HG02642 (cell line): ENCODE measurements at regions not wholly inside any gene's neighbourhood (a gene's known extent, or its start where the extent isn't known, plus 50 kb on each side); places are given as distances from the start of the nearest gene placed in this dataset.

ENCODE experiments used
- ATAC-seq: cut with Tn5 transposase; IDR thresholded peaks from one replicate; pipeline ENCODE4 v1.9.1; 2021; ENCODE audit warnings: mild to moderate bottlenecking; ENCODE audit not compliant: unreplicated experiment, poor library complexity

GRCh38 chr2:65565681-65566080, 133.3 kb upstream of the SPRED2 start:
- ATAC-seq: no peak

- ATAC-seq: no peak
These were observed 131.9 kb upstream of the SPRED2 start for GRCh38 chr2:65564299-65564698.

- no peak for ATAC-seq
These were observed 130.5 kb upstream of the SPRED2 start for GRCh38 chr2:65562890-65563289.

- no peak for ATAC-seq
These were observed 126.3 kb upstream of the SPRED2 start for GRCh38 chr2:65558743-65559142.

GRCh38 chr2:65557616-65558573, 125.5 kb upstream of the SPRED2 start:
- ATAC-seq: no peak

- ATAC-seq: peak; percentile 69
These were observed 122.6 kb upstream of the SPRED2 start for GRCh38 chr2:65554765-65555591.

GRCh38 chr2:65553504-65554074, 121.2 kb upstream of the SPRED2 start:
- no peak for ATAC-seq

- no peak for ATAC-seq
These were observed 119.1 kb upstream of the SPRED2 start for GRCh38 chr2:65551528-65551927.

- ATAC-seq: no peak
These were observed 117.8 kb upstream of the SPRED2 start for GRCh38 chr2:65550246-65550645.

GRCh38 chr2:65549631-65550030, 117.2 kb upstream of the SPRED2 start:
- ATAC-seq: no peak

GRCh38 chr2:65549257-65549627, 116.8 kb upstream of the SPRED2 start:
- ATAC-seq: no peak

GRCh38 chr2:65548576-65549256, 116.3 kb upstream of the SPRED2 start:
- ATAC-seq: no peak

- no peak for ATAC-seq
These were observed 115.7 kb upstream of the SPRED2 start for GRCh38 chr2:65548064-65548463.

- no peak for ATAC-seq
These were observed 113.7 kb upstream of the SPRED2 start for GRCh38 chr2:65545837-65546805.

GRCh38 chr2:65541773-65542172, 109.4 kb upstream of the SPRED2 start:
- no peak for ATAC-seq

GRCh38 chr2:65539633-65540032, 107.2 kb upstream of the SPRED2 start:
- ATAC-seq: no peak

GRCh38 chr2:65537651-65538385, 105.4 kb upstream of the SPRED2 start:
- ATAC-seq: no peak

- peak; percentile 89 for ATAC-seq
These were observed 104.2 kb upstream of the SPRED2 start for GRCh38 chr2:65536596-65536995.

GRCh38 chr2:65532937-65533336, 100.5 kb upstream of the SPRED2 start:
- ATAC-seq: no peak
